ENCODE measurements at regions not wholly inside any gene's neighbourhood (a gene's known extent, or its start where the extent isn't known, plus 50 kb on each side); places are given as distances from the start of the nearest gene placed in this dataset.
"Not testable (repeated sequence)": the region's sequence is repeated elsewhere in the genome, so short reads cannot be mapped to it uniquely, and the experiment has no call there.

DNA sequence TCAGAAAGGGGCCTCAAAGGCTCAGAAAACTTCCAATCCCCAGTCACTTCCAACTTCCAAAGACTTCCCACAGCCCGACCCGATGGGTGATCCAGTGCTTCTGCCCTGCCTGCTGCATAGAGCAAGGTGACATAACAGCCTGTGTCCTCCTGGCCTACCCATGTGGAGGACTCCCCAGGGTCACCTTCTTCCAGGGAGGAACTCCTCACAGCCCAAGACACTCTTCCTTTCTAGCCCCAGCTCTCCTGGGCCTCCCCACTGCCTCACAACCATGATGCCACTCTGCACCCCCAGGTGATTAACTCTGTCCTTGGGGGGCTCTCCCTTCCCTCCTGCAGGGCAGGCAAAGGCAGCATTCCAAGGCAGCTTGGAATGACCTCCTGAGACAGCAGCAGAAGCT, 158.4 kb upstream of the PDE1C start:
- DNase-seq (ENCODE audit: low read depth in 4 of 4, low spot score in 3 of 4): no peak

DNA sequence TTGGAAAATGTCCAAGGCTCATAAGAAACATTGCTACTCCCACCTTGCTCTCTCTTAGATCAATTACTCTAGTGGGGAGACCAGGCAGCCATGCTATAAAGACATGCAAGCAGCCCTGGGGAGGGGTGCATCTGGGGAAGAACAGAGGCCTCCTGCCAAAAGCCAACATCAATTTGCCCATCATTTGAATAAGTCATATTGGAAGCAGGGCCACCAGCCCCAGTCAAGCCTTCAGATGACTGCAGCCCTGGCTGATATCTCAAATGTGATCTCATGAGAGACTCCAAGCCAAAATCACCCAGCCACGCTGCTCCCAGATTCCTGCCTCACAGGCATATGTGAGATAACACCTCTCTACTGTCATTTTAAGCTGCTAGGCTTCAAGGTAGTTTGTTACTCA, 157.5 kb upstream of the PDE1C start:
- DNase-seq (ENCODE audit: low read depth in 4 of 4, low spot score in 3 of 4): no peak

- DNase-seq (ENCODE audit: low read depth in 4 of 4, low spot score in 3 of 4): no peak
These were observed 154.1 kb upstream of the PDE1C start for GRCh38 chr7:32224276-32224675.

- DNase-seq (ENCODE audit: low read depth in 4 of 4, low spot score in 3 of 4): no peak
These were observed 153.5 kb upstream of the PDE1C start for GRCh38 chr7:32223721-32224120.

GRCh38 chr7:32223071-32223650, 153.0 kb upstream of the PDE1C start:
- DNase-seq (ENCODE audit: low read depth in 4 of 4, low spot score in 3 of 4): no peak

DNA sequence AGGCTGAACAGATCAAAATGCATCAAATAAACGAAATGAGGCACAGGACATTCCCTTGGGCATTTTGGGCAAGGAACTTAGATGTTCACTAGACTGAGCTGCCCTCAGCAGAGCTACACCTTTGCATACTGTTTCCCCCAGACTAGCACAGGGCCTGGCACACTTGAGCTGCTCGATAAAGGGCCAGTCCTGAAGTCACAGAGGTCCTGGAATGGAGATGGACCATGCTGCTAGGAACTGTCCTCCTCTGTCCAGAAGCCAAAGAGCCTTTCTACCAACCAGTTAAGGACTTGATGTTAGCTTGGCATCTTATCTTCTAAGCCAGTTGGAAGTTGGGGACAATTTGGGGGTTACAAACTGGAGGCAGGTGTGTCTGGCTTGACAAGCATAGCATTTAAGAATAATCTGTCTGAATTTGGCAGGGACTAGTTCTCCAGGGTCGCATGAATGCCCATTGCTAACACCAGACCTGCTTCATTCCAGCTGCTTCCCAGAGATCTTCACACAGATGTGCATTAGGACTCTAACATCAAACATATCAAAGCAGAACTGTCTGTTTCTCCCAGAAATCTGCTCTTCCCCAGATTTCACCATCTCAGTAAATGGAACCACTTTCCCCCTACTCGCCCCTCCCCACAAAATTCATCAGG, 152.2 kb upstream of the PDE1C start:
- DNase-seq (ENCODE audit: low read depth in 4 of 4, low spot score in 3 of 4): no peak

DNA sequence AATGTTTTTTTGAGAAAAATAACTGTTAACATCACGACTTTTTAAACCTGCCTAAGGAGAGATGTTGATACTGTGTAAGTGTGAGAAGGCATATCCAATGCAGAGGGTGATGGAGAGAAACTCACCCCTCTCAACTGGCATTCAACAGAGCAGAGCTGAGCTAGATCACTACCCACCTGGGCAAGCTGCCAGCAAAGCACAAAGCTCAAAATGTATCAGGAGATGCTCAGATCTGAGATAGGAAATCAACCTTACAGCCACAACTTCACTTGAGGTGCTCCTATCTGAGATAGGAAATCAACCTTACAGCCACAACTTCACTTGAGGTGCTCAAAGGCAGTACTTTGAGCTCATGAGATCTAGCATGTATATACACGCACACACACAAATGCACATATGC, 151.5 kb upstream of the PDE1C start:
- no peak for DNase-seq (ENCODE audit: low read depth in 4 of 4, low spot score in 3 of 4)

- DNase-seq (ENCODE audit: low read depth in 4 of 4, low spot score in 3 of 4): no peak
These were observed 150.8 kb upstream of the PDE1C start for GRCh38 chr7:32221056-32221455.

GRCh38 chr7:32219831-32220230, 149.6 kb upstream of the PDE1C start:
- DNase-seq (ENCODE audit: low read depth in 4 of 4, low spot score in 3 of 4): not testable (repeated sequence)

DNA sequence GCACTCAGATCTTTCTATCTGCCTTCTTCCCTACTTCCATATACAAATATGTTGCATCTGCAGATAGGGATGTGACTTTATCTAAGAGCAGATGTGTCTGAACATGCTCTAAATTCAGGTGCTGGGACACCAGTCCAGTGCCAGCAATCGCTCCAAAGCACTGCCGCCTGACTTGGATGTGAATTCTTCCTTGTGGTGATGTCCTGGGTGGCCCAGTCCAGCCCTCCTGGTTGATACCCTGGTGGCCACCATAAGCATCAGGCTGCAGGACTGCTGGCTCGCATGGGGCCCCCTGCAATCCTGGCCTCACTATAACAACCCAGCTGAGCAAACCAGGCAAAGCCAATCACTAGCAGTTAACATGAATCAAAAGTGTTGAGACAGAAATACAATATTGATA, 149.2 kb upstream of the PDE1C start:
- DNase-seq (ENCODE audit: low read depth in 4 of 4, low spot score in 3 of 4): no peak

DNA sequence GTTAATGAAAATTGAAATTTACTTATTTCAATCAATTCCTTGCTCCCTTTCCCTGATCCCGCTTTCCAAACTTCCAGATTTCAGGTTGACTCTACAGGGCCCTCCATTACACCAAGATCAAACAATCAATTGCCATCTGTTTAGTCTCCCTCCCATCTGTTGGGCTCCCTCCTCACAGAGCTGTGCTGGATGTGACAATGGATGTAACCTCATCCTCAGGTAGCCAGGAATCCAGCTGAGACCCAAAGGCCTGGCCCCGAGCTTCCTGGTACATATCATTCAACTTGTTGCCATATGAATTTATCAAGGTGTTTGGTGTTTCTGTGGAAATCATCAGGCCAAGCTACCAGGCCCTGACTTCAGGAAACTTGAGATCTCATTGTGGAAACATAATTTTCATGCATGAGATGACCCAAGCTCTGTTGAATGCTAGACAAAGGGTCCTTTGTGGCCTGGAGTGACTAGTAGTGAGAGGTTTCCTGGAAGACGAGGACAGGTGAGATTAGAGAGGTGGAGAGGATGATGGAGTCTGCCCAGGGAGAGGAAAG, 148.6 kb upstream of the PDE1C start:
- no peak for DNase-seq (ENCODE audit: low read depth in 4 of 4, low spot score in 3 of 4)

GRCh38 chr7:32218154-32218467, 147.9 kb upstream of the PDE1C start:
- no peak for DNase-seq (ENCODE audit: low read depth in 4 of 4, low spot score in 3 of 4)

- no peak for DNase-seq (ENCODE audit: low read depth in 4 of 4, low spot score in 3 of 4)
These were observed 147.3 kb upstream of the PDE1C start for GRCh38 chr7:32217341-32218153.

DNA sequence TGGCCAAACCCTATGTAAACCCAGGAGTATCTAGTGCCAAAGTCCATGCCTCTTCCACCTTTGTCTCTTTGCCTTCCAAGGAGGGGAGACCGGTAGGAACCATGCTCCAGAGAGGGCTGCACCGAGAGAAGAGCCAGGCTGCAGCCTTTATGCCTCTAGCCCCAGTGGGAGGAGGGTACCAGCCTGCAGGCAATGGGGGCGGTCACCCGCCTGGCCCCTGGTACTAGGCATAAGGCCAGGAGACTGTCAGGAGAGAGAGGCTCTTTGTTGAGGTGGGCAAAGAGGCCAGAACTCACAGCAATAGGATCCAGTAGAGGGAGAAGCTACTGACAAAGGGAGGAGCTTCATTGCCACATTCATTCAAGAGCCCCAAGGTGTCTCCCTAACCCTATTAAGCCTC, 146.6 kb upstream of the PDE1C start:
- no peak for DNase-seq (ENCODE audit: low read depth in 4 of 4, low spot score in 3 of 4)

DNA sequence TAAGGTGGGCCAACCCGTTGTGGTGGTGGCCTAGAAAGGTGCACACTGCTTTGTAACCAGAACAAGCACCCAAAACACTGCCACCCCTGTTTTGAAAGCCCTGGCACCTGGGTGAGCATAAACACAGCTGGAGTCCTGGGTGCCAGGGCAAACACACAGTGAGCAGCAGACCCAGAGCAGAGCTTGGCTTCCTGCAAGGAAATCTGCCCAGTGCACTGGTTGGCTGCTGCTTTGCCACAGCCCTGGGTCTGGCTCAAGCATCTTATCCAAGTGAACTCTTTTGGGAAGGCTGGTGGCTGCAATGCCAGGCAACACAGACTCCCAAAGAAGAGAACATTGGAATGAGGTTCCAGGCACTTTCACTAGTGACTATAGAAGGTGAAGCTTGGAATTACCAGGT, 145.5 kb upstream of the PDE1C start:
- no peak for DNase-seq (ENCODE audit: low read depth in 4 of 4, low spot score in 3 of 4)

- DNase-seq (ENCODE audit: low read depth in 4 of 4, low spot score in 3 of 4): no peak
These were observed 144.7 kb upstream of the PDE1C start for GRCh38 chr7:32214913-32215312.

- DNase-seq (ENCODE audit: low read depth in 4 of 4, low spot score in 3 of 4): no peak
These were observed 142.1 kb upstream of the PDE1C start for GRCh38 chr7:32212321-32212720.

GRCh38 chr7:32206987-32207386, 136.8 kb upstream of the PDE1C start:
- DNase-seq (ENCODE audit: low read depth in 4 of 4, low spot score in 3 of 4): no peak

DNA sequence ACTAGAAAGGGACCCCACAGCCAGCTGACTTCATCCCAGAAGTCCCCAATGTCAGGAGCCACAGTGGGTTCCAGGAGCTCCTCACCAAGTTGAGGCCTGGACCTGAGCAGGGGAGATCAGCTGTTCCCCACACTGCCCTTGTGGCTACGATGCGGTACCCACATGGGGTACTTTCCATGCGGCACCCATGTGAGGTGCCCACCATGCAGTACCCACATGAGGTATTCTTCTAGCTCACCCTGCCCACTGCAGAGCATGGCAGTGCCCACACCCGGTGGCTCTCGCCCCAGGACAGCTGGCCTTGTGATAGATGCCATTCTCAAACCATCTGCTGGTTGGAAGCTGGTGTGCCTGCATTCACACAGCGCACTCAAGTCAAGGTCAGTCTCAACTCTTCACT, 136.3 kb upstream of the PDE1C start:
- no peak for DNase-seq (ENCODE audit: low read depth in 4 of 4, low spot score in 3 of 4)

GRCh38 chr7:32205298-32205824, 135.2 kb upstream of the PDE1C start:
- DNase-seq (ENCODE audit: low read depth in 4 of 4, low spot score in 3 of 4): not testable (repeated sequence)

DNA sequence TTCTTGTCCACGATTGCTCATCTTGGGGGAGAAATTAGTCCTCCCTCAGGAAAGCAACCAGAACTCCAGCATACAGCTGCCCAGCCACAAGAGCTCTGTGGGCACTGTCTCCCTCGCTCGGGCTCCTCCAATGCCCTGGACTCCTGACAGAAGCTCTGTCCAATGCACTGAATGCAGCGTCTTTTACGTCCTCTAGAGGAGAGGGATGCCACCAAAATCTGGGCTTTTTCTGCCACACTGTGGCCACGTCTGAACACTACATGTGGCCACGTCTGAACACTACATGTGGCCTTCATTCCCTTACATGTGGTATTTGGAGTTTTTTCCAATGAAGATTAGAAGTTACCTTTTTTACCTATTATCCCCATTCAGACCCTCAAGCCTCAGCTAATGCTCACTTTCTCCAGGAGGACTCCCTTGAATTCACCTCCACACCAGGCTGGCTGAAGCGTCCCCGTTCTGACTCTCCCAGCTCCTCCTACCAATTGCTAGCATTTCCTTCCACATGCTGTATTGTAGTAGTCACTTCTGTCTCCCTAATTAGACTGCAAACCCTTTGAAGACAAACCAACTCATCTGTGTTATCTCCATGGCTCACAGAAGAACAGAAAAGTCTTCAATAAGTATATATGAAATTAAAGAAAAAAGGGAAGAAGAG, 134.3 kb upstream of the PDE1C start:
- DNase-seq (ENCODE audit: low read depth in 4 of 4, low spot score in 3 of 4): peak; percentile 31 to 47 (median 40)
